NCI-H524 treated with DMSO at 0.1 percent for 48 hours (cell line): ENCODE measurements at regions not wholly inside any gene's neighbourhood (a gene's known extent, or its start where the extent isn't known, plus 50 kb on each side); places are given as distances from the start of the nearest gene placed in this dataset.

Experiments
- DNase-seq: peaks from one replicate; lab custom pipeline; 2025; lab: John Stamatoyannopoulos, UW

GRCh38 chr13:47175172-47175866, 278.5 kb upstream of the HTR2A start:
- no peak for DNase-seq

DNA sequence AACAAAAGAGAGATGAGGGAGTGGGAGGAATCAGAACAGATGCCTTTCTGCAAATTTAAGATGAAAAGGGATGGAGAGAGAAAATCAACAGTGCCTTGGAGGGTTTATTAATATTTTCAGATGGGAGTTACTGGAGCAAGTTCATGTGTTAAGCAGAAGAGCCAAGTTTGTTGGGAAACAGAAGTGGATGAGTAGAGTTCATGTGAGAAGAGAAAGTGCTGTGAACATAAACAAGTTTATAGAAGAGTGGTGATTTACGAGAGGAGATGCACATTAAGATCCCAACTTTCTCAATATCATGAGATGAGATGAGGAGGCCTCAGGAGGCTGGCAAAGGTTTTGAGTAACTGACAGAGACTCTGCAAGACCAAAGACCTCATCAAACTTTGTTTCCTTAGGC, 274.1 kb upstream of the HTR2A start:
- no peak for DNase-seq

DNA sequence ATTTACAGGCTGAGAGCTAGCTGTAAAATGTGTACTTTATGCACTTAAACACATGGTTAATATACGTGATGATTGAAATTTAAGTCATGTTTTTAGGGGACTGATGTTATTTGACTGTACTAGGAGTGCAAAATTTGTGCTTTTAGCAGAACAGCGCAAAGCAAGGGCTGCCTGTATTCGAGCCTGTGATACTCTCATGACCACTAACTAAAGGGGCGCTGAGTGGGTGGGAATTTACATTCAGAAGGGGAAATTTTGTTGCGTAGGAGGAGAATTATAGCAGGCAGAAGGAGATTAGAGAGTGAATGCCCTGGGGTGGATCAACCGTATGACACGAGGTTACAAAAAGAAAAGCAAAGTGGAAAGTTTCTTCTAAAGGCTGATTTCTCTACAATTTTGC, 271.8 kb upstream of the HTR2A start:
- DNase-seq = no peak

- DNase-seq = no peak
These were observed 271.2 kb upstream of the HTR2A start for GRCh38 chr13:47168066-47168465.

GRCh38 chr13:47166336-47166735, 269.5 kb upstream of the HTR2A start:
- no peak for DNase-seq

DNA sequence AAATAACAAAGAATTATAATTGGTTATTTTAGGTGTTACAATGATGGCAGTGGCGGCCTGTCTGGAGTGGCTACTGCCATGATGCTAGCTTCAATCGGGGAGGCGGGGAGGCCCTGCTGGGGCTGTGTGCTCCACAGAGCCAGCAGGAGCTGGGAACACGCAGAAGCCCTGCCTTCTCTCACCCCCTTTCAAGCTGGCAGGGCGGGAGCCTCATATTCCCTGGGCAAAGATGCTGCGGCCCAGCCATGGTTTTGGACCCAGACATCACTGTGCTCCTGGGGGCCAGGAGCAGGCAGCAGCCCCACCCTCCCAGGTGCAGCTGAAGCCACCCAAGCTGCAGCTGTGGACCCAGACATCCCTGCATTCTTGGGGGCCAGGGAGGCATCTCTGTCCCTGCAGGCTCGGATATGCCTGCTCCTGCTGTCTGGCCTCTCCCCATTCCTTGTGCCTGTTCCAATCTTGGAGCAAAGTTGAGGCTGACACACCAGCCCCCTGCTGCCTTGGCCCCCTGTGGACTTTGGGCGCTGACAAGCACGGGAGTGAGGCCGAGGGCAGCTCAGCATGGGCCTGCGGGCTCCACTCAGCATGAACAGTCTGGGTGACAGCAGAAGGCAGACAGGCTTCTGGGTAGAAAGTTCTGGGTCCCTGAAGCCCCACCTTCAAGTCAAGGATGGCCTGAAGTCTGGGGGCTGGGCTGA, 263.1 kb upstream of the HTR2A start:
- no peak for DNase-seq

DNA sequence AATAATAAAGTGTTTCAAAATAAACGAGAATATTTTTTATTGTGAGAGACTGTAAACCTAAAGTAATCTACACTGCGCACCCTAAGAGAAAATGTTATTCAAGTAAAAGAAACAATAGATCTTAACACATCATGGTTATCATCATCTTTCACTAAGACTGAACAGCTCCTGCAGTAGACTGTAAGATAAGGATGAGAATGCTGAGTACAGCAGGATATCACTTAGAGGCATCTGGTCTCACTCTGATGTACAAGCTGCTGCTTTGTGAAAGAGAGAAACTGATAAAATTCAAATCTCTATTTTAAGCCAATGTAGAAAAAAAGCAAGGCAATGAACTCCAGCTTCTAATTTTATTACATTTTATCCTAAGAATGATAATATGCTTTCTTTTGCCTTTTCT, 261.7 kb upstream of the HTR2A start:
- no peak for DNase-seq

DNA sequence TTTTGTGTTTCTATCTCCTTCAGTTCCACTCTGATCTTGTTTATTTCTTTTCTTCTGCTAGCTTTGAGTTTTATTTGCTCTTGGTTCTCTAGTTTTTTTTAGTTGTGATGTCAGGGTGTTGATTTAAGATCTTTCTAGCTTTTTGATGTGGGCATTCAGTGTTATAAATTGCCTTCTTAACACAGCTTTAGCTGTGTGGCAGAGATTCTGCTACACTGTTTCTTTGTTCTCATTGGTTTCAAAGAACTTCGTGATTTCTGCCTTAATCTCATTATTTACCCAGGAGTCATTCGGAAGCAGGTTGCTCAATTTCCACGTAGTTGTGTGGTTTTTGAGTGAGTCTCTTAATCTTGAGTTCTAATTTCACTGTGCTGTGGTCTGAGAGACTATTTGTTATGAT, 251.7 kb upstream of the HTR2A start:
- no peak for DNase-seq

GRCh38 chr13:47147812-47148119, 250.9 kb upstream of the HTR2A start:
- DNase-seq = no peak

- no peak for DNase-seq
These were observed 250.3 kb upstream of the HTR2A start for GRCh38 chr13:47146991-47147811.

DNA sequence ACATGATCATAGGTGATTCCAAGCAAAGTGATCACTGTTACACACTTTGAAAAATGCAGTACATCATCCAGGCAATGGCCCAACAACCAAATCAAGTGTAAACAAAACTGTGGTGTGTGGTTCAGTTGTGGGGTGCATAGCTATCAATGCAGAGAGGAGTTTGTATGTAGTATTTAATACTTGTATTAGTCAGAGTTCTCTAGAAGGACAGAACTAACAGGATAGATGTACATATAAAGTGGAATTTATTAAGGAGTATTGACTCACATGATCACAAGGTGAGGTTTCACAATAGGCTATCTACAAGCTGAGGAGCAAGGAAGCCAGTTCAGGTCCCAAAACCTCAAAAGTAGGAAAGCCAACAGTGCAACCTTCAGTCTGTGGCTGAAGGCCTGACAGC, 249.3 kb upstream of the HTR2A start:
- no peak for DNase-seq

DNA sequence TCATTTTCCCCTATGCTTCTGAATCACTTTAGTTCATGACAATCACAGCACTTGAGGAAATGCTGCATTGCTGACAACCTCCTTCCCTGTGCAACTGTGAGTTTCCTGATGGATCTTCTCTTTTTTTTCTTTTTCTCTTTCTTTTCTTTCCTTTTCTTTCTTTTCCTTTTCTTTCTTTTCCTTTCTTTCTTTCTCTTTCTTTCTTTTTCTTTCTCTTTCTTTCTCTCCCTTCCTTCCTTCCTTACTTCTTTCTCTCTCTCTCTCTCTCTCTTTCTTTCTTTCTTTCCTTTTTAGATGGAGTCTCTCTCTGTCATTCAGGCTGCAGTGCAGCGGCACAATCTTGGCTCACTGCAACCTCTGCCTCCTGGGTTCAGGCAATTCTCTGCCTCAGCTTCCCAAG, 247.9 kb upstream of the HTR2A start:
- no peak for DNase-seq

GRCh38 chr13:47142105-47142504, 245.3 kb upstream of the HTR2A start:
- no peak for DNase-seq

GRCh38 chr13:47139519-47139918, 242.7 kb upstream of the HTR2A start:
- no peak for DNase-seq

DNA sequence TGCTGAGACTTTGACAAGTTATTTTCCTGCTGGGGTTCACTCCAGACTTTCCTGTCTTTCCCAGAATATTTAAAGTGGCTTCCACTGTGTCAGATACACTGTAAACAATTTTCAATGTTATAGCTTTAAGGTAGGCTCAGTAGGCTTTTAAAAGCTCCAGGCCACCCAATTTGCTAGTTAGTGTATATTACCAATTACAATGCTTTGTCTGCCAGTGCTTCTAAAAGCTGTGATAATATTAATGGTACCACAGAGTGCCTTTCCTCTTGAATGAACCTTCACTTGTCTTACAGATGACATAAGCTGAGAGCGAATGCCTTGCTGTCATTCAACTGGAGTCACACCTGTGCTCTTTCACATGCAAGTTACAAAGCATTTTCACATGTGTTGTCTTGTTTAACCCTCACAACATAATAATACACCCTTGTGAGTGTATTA, 239.7 kb upstream of the HTR2A start:
- DNase-seq = no peak

GRCh38 chr13:47135800-47136503, 239.1 kb upstream of the HTR2A start:
- no peak for DNase-seq

GRCh38 chr13:47134939-47135489, 238.2 kb upstream of the HTR2A start:
- no peak for DNase-seq

GRCh38 chr13:47133011-47133445, 236.2 kb upstream of the HTR2A start:
- no peak for DNase-seq

DNA sequence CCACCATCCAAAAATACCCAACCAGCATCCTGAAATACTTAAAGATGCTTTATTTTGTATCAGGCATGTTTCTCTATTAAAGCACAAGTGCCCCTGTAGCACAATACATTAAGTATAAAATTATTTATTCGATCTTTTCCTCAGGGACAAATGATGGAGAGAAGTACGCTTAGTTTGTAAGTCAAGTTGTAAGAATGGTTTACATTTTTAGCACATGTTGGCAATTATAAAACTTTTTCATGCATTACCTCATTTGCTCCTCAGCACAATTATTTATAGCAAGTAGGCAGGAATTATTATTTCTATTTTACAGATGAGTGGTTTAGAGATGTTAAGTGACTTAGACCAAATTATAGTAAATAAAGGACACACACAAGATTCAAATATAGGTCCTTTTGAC, 232.6 kb upstream of the HTR2A start:
- DNase-seq = no peak

DNA sequence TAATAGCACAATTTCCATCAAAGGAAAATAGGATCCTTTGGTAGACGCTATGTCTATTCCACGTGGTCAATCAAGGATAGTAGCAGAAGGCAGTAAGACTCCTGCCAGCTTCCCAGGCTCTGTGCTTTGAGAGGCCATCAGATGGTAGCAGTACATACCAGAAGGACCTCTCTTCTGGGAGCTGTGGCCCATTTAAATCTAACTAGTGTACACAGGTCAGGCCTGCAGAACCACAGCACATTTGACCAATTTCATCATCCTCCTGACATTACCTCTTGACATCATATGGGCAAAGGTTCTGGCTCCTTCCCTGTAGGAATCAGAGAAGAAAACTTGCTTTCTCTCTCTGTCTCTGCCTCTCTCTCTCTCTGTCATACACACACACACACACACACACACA, 229.6 kb upstream of the HTR2A start:
- DNase-seq = no peak

DNA sequence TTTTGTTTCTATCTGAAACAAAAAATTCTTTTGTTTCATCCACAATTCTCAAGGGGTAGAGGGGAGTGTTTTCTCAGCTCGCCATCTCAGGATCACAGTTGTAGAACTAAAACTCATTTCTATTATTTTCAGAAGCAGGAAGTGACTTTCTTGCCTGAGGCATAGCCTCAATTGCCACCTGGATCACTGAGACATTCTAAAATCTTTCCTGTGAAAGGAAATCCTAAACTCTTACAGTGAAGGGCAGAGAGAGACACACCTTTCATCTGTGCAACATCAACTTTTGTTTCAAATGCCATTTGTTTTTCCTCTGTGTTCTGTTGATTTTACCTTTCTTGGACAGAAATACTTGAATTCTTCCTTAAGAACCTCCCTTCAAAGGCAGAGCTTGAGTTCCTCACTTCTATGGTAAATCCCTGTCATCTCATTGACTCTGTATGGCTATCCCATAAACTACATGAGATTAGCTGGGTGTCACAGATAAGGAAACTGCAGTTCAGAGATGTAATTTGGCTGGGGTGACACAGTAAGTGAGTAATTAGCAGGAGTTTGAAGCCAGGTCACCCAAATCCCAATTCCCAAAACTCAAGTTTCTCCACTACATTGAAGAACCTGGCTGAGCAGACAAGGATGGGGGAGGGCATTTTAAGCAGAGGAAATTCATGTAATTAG, 224.4 kb upstream of the HTR2A start:
- DNase-seq = no peak

GRCh38 chr13:47120282-47120681, 223.4 kb upstream of the HTR2A start:
- no peak for DNase-seq
